Left forelimb (tissue), 1 donor: ENCODE measurements at regions not wholly inside any gene's neighbourhood (a gene's known extent, or its start where the extent isn't known, plus 50 kb on each side); places are given as distances from the start of the nearest gene placed in this dataset.
A peak's percentile ranks its signal among the peaks of the same experiment; 100 is the strongest.
"Not testable (repeated sequence)": the region's sequence is repeated elsewhere in the genome, so short reads cannot be mapped to it uniquely, and the experiment has no call there.

ENCODE experiments used
- DNase-seq: peaks from one replicate; pipeline ENCODE4 v3.0.0-alpha.2; 2018; ENCODE audit warnings: low spot score

DNA sequence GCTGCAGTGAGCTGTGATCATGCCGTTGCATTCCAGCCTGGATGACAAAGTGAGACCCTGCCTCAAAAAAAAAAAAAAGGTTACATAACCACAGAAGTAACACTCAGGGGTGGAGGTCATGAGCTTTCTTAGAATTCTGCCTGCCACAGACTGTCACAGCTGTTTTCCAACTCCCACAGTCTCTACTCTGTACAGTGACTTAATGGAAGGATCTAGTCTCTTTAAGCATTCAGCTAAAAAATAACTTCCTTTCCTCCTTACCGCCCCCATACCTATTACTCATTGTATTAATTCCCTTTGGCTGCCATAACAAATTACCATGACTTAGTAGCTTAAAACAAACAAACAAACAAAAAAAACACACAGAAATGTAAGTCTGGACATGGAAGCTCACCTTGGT is 99.6 kb upstream of the UBE2E1 start:
- no peak for DNase-seq

DNA sequence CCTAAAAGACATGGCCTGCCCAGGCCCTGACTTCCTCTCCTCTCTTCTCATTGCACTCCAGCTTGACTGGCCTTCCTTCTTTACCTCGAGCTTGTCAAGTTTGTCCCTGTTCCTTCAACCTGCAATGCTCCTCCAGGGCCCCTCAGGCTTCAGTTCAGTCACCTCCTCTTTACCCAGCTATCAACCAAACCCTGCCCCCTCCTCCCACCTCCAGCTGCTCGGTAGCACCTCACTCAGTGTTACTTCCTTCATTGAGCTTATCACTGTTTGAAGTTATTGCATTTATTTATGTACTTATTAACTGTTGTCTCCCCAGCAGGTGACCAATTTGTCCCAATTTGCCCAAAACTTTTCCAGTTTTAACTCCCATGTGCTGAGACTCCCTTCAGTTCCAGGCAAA is 95.8 kb upstream of the UBE2E1 start:
- no peak for DNase-seq

DNA sequence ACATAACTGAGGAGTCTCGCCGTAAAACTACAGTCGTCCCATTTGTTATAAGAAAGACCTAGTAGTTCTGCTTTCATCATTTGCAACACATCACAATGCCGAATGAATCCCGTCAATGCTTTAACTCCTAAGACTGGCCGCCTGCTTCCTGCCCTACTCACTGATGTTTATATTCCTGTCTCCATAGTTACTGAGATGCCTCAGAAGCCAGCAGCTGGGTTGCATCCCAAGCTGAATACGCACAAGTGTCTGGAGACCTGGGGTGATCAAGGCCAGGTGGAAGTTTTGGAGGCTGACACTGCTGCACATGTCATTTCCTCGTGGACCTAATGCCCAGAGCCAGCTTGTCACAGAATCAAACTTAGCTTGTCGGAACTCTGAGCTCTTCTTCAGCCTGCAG is 95.2 kb upstream of the UBE2E1 start:
- DNase-seq: peak; percentile 80

DNA sequence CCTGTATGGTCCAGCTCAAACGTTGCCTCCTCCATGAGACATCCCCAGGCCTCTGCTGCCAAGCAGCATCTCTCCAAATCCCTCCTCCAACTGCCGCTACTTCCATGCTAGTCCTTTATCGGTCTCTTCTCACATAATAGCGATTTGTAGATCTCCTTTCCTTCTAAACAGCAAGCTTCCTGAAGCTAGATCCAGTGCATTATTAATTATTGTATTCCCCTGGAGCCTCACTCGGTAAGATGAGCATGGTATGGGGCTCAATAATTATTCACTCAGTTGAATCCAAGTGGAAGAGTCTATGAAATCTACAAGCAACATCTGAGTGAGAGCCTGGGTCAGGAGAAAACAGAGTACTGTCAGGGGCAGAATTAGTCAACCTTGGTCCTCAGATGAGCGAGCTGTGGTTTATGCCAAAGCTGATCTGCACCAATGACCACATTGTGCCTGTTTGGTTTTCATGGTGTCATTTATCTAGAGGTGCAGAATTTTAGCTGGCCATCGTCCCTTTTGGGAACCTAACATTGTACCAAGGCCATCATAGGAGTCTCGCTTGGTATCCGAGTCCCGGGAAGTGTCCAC is 93.8 kb upstream of the UBE2E1 start:
- DNase-seq: no peak

DNA sequence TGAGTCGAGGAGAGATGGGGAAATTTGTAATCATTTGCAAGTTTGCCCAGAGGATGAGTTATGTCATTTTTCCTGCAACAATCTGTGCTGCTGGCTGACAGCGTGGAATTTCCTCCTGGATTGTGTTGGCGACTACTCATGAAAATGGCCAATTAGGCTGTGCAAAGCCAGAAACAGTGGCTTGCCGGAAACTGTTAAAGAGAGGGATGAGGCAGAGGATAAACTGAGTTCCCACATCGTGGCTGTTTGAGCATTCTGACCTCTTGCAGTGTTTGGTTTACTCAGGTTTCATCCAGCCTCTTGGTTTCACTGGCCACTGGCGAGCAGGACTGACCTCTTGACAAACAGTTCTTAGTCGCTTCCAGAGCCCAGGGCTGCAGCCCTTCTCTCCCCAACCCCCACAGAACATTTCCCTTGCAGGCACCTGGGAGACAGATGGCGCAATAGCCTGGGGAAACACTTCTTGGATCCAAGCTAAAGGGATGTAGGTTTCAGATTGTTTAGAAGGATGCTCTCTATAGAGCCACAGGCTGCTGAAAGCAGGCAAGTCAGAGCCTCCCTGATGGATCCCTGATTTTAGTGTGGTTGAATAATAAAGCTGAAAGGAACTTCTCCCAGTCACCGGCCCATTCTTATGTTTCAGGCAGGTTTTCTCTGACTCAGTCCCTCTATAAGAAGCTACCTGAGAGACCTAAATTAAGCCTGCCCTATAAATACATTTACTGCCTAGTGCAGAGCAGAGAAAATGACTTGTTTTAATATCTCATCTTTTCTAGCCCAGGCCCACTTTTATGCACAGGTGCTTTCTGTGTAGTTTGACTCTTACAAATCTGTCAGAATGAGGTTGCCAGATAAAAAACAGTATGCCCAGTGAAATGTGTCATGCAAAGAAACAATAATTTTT is 92.8 kb upstream of the UBE2E1 start:
- DNase-seq: peak; percentile 71

DNA sequence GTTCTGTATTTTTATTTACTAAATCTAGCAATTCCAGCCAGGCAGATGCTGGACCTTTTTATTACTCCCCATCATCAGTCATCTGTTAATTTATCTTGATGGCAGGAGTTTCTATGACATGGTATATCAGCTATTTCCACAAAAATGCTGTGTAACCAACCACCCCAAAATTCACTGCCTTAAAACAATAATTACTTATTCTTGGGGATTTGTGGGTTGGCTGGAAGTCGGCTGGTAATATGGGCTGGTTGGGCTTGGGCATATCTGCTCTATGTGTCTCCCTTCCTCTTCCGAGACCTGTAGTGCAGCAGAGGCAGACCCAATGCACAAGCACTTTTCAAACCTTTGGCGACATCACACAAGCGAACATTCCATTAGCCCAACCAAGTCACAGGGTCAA is 92.1 kb upstream of the UBE2E1 start:
- no peak for DNase-seq

DNA sequence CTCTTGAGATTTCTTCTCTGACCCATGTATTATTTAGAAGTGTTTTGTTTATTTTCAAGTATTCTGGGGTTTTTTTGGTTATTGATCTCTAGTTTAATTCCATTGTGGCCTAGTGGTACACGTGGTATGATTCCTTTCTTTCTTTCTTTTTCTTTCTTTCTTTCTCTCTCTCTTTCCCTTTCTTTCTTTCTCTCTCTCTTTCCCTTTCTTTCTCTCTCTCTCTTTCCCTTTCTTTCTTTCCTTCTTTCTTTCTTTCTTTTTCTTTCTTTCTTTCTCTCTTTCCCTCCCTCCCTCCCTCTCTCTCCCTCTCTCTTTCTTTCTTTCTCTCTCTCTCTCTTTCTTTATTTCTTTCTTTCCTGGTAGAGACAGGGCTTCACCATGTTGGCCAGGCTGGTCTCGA is 85.7 kb upstream of the UBE2E1 start:
- no peak for DNase-seq

DNA sequence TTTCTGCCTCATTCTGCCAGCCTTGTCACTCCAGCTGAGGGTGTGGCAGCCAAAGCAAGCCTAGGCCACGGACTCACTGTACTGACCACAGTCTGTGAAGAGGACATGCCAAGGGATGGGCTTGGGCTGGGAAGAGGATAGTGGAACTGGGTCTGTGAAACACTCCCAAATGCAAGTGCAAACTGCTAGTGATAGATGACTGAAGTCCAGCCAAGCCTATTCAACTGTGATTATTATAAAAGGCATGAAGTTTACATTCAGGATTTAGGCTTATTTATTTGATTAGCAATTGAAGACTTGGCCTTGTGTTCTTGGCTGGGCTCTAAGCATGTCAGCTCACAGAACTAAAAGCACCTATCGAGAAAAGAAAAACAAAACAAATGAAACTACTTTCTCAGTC is 84.9 kb upstream of the UBE2E1 start:
- DNase-seq: no peak

DNA sequence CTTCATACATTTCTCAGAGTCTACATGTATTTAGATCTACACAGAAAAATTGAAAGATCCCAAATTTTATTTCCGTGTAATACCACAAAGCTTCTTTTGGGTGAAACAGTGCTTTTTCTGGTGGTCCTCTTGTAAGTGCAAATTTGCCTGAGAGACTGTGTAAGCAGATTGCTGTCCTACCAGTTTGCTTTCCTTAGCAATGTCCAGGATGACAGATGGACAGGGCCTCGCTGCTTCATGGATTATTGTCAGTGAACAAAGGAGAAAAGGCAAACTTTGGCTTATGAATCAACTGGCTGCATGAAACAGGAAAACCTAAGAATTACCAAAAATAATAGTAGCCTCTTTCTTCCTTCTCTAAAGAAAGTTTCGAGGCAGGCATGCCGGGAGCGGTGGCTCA is 82.6 kb upstream of the UBE2E1 start:
- DNase-seq: no peak

DNA sequence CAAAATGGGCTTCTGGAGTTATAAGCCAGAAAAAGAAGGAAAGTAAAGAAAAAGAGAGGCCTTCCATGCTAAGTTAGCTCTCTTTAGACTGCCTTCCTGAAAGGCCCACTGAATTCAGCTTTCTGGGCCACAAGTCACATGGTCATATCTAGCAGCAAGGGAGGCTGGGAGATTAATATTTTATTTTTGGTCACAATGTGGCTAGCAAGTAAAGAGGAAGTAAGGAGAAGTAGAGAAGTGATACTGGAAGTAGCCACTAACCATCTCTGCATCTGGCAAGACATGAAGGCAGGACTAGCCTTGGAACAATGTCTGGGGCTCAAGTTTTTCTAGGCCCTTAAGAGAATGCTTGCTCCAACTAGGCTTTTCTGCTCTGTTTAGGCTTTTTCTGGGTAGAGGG is 81.8 kb upstream of the UBE2E1 start:
- DNase-seq: no peak

DNA sequence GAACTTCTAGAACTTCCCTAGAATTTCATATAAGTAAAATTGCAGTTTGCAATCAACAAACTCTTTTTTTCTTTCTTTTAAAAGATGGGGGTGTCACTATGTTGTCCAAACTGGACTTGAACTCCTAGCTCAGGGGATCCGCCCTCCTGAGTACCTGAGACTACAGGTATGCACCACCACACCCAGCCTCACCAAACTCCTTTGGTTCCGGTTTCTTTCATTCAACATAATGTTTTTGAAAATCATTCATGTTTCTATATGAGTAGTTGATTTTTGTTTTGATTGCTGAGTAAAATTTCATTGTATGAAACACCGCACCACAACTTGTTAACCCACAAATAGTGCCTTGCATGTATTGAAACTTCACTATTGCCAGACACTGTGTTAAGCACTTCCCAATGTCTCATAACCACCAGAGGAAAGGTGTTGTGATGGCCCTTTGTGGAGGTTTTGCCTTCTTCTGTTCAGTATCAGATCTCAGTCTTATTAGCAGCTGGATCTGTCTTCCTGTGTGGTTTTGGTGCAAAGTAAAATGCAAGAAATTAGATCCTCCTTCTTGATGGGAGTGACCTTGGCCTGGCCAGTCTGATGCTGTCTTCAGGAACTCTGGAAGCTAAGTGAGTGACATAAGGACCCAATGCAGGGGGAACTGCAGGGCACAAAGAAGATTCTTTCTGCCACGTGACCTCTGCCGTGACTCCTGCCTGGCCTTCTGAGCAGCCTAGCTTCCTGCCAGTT is 78.8 kb upstream of the UBE2E1 start:
- no peak for DNase-seq

DNA sequence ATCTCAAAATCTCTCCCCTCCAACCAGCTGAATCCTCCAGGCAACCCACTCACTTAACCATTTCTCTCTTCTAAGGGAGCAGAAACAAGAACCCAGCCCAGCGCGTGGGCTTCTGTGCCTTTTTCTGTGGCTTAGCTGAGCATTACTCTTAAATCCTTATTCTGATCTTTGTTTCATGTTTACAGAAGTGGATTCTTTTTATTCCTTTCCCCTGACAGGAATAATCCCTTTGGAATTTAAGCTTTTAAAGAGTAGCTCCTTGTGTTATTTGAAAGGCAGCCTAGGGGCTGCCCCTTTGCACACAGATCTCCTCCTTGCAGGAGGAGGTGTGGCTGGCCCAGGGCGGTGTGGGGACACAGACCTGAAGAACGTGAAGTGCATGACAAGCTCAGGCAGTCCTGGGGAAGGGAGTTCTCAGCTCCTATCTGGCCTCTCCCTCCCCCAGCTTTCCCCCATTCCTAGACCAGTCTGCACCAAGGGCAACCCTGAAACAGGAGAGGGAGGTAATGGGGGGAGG is 77.1 kb upstream of the UBE2E1 start:
- no peak for DNase-seq

DNA sequence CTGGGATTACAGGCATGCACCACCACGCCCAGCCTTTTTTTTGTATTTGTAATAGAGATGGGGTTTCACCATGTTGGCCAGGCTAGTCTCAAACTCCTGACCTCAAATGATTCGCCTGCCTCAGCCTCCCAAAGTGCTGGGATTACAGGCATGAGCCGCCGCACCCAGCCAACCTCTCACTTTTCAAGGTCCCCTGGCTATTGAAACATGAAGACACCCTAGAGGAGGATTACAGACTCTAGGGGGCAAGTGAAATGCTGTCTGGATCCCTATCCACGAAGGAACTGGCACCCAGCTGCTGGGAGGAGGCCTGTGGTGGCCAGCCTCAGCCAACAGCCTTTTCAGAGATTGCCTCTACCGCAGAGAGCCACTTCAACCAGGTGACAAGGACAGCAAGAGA is 76.4 kb upstream of the UBE2E1 start:
- not testable (repeated sequence) for DNase-seq

DNA sequence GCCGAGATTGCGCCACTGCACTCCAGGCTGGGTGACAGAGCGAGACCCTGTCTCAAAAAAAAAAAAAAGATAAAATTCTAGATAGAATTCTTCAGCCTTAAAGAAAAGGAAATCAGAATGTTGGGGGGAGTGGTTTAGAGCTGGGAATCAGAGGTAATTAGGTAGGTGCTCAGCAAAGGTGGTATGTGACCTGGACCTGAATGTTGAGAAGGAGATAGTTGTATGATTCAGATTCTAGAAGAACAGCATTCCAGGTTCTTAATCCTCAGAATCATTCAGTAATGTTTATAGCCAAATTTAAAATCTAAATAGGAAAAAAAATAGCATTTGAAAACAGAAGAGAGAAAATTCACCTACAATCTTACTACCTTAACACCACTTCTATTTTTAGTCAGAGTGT is 71.3 kb upstream of the UBE2E1 start:
- DNase-seq: no peak

DNA sequence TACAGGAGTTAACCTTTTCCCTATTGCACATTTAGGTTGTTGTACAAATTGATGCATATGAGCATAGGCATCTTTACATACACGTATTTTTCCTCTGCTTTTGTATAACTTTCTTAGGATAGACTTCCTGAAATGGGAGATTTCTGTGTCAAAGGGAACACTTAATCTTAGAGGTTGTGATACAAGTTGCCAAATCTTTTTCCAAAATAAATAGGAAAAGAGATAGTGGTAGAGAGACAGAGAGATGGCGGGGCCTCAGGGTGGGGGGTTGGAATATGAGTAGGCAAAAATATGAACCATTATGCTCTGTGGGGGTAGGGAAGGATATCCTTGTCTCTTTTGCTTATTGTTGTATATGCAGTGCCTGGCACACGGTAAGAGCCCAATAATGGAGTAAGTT is 70.7 kb upstream of the UBE2E1 start:
- no peak for DNase-seq

DNA sequence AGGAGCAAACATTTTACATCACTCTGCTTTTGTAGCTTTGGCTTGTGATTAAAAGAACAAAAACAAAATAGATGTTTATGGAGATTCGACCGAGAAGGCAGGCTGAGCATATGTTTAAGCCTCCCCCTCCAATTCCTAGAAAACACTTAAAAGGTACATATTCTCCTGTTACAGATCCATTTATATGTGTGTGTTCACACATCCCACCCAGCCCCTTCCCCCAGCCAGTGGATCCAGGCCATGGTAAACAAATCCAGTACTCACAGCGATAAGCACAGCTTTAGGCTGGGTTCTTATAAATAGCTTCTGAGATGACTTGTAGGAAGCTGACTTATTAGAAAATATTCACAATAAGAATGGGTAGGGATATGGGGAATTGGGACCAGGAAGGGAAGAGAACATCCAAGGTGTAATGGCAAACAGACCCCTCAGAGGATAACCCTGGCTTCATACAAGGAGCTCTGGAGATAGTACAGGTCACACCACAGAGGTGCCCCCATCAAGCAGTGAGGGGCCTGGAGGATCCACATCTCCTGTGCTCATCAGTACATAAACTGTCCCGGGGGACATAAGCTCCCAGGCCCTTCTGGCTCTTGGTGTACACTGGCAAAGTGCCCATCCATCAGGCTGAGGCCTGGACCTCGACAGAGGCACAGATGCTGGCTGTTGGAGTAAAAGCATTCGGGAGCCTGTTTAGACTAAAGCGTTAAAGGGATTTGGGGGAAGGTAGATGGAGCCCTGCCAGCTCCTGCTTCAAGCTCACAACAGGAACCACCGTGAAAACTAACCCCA is 70.0 kb upstream of the UBE2E1 start:
- DNase-seq: no peak

DNA sequence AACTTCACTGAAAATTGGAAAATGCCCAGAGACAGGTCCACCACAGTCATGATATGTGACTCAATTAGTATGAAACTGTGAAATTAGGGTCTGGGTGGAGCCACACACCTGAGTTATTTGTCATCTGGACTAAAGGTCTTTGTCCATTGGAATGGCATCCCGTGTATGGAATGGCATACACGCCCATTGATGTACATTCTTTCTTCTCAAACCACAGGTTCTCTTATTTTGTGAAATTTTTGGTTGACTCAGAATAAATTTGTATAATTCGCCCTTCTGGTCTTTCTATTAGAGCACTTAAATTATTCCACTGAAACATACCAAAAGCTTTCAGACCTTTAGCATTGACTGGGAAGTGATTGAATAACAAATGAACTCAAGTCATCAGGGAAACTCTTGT is 66.8 kb upstream of the UBE2E1 start:
- DNase-seq: no peak

DNA sequence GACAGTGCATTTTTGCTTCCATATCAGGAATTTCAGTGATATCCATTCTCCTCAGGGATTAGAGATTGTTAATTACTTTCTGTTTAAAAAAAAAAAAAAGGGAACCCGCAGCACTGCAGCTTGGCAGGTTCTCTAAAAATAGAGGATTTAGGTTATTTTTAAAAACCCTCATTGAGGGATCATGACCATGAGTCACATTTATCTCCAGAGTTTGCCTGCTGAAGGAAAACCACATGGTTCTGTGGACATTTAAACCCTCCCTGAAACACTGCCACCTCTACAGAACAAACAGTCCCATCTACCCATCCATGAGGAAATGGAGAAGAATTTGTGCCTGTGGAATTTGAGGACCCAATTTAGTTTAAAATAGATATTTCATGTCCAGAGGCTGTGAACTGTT is 66.2 kb upstream of the UBE2E1 start:
- no peak for DNase-seq

DNA sequence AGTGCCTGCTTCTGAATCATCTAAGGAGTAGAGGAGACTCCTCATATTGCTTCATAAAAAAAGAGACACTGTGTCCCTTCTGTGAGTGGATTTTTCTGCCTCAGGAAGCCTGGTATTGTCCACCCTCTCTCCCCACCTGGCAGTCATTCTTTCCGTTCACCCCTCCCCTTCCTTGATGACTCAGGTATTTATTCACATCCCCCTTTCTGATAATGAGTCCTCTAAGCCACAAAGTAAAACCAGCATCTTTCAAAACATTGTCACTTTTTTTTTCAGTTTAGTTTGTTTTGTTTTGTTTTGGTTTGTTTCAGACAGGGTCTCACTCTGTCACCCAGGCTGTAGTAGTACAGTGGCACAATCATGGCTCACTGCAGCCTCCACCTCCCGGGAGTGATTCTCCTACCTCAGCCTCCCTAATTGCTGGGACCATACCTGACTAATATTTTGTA is 65.2 kb upstream of the UBE2E1 start:
- no peak for DNase-seq

DNA sequence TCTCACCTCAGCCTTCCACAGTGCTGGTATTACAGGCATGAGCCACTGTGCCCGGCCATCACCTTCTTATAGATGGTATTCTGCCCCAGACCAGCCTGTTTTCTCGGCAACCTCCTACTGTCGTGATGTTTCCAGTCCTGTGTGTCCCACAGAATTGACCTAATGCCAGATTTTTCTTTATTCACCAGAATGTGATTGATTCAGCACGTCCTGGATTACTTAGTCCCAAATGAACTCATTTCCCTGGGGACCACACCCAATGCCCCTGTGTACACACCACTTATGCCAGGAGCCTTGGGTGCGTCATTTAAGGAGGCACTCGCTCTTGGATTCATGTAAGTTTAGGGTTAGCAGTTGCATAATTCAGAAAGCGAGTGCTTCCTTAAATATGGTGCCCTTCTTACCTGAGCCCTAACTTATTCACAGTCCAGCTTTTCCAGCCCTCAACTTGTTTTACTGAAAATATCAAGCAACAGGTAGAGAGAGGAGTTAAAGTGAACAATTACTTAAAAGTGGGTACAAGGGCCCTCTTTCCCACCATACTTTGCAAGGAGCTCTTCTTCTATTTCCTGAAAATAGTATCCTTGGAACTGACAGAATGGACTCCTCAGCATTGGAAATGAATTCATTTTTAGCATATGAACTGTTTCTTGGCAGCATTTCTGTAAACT is 64.6 kb upstream of the UBE2E1 start:
- no peak for DNase-seq

DNA sequence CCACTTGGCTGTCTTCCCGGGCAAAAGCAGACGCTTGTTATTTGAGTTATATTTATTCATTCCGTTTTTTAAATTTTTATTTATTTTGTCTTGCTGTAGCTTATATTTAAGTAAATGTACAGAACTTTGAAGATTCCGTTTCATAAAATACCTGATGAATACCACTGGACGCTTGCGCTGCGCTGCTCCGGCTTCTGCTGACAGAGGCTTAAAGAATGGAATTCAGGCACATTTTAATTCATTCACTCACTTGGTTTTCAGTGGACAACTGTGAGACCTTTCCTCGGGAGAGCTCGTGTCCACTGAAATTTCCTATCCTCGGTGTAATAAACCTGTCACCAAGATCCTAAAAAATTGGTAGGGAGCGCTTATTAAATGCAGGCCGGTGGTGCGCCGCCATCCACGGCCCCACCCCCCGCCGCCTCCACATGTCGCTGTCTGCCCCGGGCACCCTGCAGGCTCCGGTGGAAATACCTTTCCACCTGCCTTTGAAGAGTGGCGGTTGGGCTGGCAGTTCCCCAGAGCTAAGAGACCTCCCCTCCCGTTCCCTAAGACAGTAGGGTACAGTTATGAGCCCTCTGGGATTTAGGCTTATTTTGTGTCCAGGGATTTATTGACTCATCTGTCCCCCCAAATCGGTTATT is 62.5 kb upstream of the UBE2E1 start:
- DNase-seq: no peak
